ENCODE measurements at regions not wholly inside any gene's neighbourhood (a gene's known extent, or its start where the extent isn't known, plus 50 kb on each side); places are given as distances from the start of the nearest gene placed in this dataset.

DNA sequence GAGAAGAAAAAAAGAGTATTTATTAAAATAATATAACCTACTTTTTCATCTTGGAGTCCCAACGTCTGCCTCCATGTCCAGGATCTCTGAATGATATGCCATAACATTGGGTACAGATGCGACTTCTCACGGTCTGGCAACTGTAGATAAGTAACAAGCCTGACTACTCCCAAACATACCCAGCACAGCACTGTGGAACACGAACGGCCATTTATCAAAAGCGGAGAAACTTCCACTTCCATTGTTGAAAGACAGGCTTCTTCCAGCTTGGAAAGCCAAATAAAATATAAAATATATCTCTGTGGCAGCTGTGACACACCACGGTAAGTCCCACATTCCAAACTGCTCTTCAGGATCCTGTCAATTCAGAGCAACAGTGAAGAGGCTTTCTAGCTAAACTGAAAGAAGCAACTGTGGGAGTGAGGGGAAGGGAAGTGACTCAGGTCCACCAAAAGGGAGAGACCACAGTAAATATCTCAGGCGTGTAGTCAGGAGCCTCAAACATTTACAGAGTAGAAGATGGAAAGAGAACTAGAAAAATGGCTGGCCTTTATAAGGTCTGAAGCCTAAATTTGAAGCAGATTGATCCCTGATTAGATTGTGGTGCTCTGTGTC, 331.7 kb downstream of the LIG4 start:
- no peak overlapping the region for H3K4me3 ChIP-seq (ENCODE audit: low read length)
- TF ChIP-seq ZNF274 (IDR thresholded peaks at IDR 0.05; ENCODE audit: low read depth, low read length), result no peak

DNA sequence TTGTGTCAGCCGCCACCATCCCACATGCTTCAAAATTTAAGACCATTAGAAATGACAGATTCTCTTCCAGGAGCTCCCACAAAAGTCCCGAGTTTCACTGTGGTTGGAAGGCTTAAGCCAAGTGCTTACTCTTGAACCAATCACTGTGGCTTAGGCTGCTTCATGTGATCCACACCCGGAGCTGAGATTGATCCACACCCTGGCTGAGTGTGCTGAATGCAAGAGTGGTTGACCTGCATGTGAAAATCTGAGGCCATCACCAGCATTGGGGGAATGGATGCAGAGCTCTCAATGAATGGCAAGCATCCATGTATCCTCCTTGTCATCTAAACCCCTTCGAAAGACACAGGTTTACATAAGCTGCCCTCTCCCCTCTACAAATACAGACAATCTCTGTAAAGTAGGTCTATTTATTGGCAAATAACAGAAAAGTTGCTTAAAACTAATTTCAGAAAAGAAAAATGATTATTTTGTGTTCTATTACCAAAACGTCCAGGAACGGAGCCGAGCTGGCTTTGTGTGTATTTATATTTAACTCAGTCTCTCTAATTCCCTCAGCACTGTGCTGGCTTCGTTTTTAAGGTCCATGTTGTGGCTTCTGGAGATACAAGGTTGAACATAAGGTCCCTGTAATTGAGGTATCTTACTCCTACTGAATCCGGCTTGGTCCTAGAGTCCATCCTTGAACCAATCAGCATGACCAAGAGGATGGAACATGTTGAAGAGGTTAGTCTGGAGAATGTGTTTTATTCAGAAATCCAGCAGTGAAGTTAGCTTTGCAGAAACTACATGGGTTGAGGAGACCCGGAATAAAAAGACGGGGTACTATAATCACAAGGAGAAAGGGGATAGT, 332.4 kb downstream of the LIG4 start:
- no peak for TF ChIP-seq ZNF274 (IDR thresholded peaks at IDR 0.05; ENCODE audit: low read depth, low read length)
- no peak overlapping the region for H3K4me3 ChIP-seq (ENCODE audit: low read length)

DNA sequence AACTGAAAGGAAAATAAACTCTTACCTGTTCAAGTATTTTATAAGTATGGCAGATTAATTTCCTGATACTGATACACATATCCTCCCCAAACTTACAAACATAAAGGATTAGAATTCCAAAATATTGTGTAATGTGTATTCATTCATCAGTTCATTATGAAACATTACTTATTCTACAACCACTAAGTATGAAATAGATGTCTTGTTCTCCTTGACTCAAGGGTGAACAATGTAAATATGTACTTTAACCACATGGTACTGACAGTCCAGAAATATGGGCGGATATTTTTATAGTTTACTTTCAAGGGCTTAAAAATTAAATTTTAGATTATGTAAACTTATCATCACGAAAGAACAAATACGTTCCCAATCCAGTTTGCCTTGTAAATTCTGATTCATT, 334.0 kb downstream of the LIG4 start:
- no peak overlapping the region for H3K4me3 ChIP-seq (ENCODE audit: low read length)
- TF ChIP-seq ZNF274 (IDR thresholded peaks at IDR 0.05; ENCODE audit: low read depth, low read length), result no peak

DNA sequence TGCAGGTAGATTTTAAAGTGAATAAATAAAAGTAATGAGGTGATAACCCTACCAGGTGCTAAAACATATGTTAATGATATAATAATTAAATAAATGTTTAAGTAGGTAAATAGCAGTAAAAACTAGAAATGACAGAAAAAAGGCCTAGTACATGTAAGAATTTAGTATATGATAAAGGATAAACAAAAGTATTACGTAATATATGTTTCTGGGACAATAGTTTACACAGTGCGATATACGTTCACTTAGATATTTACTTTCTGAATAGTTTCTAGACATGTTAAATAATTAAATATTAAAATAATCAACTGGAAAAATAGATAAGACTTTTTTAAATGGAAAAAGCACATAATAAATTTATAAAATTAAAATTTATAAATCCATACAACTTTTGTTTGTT, 340.9 kb downstream of the LIG4 start:
- no peak overlapping the region for H3K4me3 ChIP-seq (ENCODE audit: low read length)
- TF ChIP-seq ZNF274 (IDR thresholded peaks at IDR 0.05; ENCODE audit: low read depth, low read length), result no peak

DNA sequence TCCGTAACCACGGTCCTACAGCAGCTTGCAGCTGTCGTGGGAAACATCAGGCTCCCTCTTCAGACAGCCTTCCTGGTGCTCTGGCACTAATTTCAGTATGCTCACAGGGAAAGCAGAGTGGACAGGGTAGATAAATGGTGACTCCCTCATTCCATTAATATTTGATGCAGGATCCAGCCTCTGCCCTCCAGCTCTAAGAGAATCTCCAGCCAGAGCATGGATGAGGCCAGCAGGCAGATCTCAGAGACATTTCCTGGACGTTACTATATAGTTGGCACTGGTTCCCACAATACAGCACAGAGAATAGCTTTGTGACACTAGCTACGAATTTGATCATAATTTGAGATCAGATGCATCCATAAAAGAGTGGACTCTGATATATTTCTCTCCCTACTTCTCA, 341.4 kb downstream of the LIG4 start:
- H3K4me3 ChIP-seq (ENCODE audit: low read length), result no peak overlapping the region
- TF ChIP-seq ZNF274 (IDR thresholded peaks at IDR 0.05; ENCODE audit: low read depth, low read length), result no peak

DNA sequence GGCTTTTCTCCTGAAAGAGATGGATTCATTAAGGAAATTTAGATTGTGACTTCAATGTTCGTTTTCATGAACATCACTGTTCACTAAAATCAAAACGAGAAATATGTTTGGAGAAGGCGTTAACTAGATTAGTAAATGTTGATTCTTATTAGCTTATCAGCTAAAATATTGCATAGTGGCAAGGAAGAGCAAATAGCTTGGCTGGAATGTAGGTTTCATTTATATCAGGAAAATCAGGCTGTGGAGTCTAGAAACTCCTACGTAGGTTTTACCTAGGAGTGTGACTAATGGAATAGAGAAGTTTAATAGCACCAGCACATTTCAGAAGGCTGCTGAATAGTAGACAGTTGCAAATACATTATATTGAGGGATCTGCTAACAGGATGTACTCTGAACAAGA, 344.9 kb downstream of the LIG4 start:
- TF ChIP-seq ZNF274 (IDR thresholded peaks at IDR 0.05; ENCODE audit: low read depth, low read length), result no peak
- no peak overlapping the region for H3K4me3 ChIP-seq (ENCODE audit: low read length)

DNA sequence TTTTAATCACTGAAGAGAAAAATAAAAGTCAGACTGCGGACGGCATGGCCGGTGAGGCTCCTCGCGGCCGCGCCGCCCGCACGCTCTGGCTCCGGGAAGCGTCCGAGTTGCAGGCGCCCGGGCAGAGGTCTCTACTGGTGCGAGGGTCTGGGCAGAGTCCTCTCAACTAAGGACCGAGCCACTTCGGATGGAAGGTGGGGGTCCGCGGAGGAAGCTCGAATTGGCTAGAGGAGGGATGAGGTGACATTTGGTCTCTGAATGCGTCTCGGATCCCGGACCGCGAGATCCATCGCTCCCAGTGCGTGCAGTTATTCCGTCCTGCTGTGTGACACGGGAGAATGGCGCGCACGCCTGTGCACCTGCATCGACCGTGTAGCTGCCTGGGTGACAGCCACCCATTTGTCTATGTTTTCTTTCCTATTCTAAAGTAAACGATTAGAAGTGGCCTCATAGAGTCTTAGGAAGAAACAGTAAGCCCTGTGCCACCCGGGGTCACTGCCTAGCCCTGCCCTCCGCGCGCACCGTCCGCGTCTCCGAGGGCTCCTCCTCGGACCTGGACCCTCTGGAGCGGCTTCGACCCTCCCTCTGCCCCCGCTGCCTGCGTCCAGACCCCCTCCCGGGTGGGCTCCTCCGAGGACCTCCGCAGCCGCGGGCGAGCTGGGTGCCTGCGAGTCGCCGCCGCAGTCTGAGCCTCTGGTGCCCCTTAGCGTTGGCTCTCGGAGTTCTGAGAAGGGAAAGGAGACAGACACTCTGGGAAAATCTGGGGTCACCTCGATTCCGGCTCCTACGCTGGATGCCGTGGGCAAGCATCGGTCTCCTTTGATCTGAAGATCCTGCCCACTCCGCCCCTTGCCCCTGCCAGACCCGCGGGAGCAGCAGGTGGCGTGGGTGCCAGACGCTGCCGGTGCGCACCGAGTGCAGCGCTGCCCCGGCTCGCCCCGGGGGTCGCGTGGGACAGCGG, 347.4 kb downstream of the LIG4 start:
- peak overlapping the region; percentile 2; the same call in 1 of the 2 replicates for H3K4me3 ChIP-seq (ENCODE audit: low read length)
- no peak for TF ChIP-seq ZNF274 (IDR thresholded peaks at IDR 0.05; ENCODE audit: low read depth, low read length)

DNA sequence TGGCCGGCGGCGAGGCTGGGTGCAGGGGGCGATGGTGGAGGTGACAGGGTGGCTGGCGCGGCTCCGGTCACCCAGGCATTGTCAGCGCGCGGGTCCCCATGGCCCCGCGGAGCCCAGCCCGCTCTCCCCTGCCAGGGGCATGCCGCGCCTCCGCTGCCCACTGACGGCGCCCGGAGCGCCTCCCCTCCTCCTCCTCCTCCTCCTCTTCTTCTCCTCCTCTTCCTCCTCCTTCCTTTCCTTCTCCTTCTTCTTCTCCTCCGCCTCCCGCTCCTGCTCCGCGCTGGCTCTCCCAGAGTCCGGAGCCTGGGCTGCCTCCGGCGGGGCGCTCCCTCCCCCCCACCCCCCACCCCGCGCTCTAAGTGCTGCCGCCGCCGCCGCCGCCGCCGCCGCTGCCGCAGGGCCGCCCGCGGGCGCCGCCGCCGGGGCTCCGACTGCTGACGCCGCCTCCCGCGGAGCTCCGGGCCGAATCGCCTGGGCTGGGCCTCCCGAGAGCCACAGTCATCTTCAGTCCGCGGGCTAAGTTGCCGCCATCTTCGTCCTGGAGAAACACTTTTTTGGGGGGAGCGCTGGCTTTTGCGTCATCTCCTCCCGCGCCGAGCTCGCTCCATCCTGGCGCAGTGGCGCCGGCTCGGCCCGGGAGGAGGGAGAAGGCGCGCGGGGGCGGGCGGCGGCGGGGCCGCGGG, 348.3 kb downstream of the LIG4 start:
- peak overlapping the region; percentile 37; the same call in 1 of the 2 replicates for H3K4me3 ChIP-seq (ENCODE audit: low read length)
- no peak for TF ChIP-seq ZNF274 (IDR thresholded peaks at IDR 0.05; ENCODE audit: low read depth, low read length)

DNA sequence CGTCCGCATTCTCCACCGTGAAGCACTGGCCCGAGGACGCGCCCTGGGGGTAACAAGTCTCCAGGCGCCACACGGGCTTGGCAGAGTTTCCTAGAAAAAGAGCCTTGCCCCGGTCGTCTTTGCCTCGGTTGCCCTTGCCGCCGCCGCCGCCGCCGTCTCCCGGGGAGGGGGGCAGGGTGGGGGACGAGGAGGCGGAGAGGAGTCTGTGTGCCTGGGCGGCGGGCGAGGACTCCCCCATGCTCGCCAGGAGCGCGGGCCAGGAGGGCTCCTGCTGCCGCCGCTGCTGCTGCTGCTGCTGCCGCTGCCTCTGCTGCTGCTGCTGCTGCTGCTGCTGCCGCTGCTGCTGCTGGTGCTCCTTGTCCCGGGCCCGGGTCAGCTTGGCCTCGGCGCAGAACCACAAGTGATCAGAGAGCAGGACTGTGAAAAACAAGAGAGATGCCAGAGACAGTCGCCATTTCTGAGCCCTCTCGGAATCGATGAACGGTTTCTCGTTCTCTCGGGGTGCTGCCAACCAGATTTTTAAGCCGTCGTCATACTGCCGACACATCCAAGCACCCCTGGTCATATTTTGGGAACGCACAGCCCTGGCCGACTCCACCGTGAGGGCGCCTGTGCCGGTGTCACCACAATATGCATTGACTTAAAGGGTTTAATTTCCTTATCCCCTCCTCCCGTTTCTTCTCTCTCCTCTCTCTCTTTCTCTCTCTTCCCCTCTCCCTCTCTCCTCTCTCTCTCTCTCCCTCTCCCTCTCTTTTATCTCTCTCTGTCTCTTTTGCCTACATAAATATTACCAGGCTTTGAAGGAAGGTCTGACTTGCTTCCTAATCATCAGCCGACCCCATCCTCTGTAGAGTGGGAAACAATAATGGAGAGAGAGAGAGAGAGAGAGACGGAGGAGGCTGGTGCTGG, 349.1 kb downstream of the LIG4 start:
- TF ChIP-seq ZNF274 (IDR thresholded peaks at IDR 0.05; ENCODE audit: low read depth, low read length), result no peak
- H3K4me3 ChIP-seq (ENCODE audit: low read length), result peak overlapping the region; percentile 37; the same call in 1 of the 2 replicates

DNA sequence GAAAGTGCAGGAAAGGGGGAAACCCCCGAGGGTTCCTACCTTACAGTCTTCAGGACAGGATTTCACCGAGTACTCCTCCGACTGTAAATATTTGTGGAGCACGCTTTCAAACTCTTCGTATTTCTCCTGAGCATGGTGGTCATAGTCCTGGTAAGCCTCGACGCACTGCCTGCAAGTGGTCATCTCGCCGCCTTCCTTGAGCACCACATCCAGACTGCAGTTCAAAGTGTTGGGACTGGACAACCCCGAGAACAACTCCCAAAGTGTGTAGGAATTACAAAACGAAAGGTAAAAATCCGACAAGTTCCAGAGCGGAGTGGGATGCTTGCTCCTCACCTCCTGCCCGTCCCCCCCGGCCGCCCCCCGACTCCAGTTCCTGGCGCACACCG, 349.7 kb downstream of the LIG4 start:
- H3K4me3 ChIP-seq (ENCODE audit: low read length), result no peak overlapping the region
- TF ChIP-seq ZNF274 (IDR thresholded peaks at IDR 0.05; ENCODE audit: low read depth, low read length), result no peak

DNA sequence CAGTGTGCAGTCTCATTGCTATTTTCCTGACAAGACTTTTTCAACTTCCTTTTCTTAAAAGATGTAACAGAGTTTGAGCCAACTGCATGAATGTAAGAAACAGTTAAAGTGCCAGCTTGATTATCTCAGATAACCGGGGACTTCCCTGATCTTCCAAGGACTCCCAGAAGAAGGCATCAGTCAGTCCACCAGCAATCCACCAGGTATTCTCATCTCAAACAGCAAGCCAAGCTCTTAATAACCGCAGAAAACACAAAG, 350.1 kb downstream of the LIG4 start:
- no peak overlapping the region for H3K4me3 ChIP-seq (ENCODE audit: low read length)
- TF ChIP-seq ZNF274 (IDR thresholded peaks at IDR 0.05; ENCODE audit: low read depth, low read length), result no peak

DNA sequence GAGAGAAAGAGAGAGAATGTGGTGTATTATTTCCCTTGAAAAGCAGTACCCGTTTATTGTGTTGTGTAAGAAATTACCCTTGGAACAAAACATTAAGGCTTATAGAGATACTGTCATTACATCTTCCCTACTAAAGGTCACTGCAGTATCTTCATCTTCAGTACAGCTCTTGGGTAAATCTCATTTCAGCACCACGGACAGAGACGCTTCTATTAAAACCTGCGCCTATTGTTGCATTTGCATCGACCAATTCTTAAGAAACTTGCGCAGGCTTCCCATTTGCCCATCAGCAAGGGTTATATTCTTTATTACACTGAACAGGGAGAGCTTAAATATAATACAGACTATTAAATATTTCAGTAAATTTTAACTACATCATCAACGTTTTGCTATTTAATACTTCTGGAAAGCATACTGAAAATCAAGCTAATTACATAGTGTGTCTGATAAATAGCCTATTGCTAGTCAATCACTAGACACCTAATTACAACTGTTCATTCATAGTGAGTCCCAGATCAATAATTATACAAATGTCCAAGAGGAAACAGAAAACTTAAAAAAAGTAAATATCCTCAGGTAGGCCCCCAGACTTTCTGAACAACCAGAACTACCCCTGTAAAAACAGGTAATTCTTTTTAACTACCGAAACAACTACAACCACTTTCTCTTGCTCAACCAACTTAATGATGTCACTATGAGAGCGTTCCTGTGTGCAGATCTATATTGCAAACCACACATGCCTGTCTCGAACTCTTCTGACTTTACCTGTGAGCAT, 350.6 kb downstream of the LIG4 start:
- H3K4me3 ChIP-seq (ENCODE audit: low read length), result no peak overlapping the region
- no peak for TF ChIP-seq ZNF274 (IDR thresholded peaks at IDR 0.05; ENCODE audit: low read depth, low read length)
